HG03469 (cell line): ENCODE measurements at regions not wholly inside any gene's neighbourhood (a gene's known extent, or its start where the extent isn't known, plus 50 kb on each side); places are given as distances from the start of the nearest gene placed in this dataset.

Experiments used
- ATAC-seq: cut with Tn5 transposase; IDR thresholded peaks from one replicate; pipeline ENCODE4 v1.9.1; 2021; ENCODE audit warnings: mild to moderate bottlenecking, moderate library complexity, moderate number of reproducible peaks; ENCODE audit not compliant: unreplicated experiment

DNA sequence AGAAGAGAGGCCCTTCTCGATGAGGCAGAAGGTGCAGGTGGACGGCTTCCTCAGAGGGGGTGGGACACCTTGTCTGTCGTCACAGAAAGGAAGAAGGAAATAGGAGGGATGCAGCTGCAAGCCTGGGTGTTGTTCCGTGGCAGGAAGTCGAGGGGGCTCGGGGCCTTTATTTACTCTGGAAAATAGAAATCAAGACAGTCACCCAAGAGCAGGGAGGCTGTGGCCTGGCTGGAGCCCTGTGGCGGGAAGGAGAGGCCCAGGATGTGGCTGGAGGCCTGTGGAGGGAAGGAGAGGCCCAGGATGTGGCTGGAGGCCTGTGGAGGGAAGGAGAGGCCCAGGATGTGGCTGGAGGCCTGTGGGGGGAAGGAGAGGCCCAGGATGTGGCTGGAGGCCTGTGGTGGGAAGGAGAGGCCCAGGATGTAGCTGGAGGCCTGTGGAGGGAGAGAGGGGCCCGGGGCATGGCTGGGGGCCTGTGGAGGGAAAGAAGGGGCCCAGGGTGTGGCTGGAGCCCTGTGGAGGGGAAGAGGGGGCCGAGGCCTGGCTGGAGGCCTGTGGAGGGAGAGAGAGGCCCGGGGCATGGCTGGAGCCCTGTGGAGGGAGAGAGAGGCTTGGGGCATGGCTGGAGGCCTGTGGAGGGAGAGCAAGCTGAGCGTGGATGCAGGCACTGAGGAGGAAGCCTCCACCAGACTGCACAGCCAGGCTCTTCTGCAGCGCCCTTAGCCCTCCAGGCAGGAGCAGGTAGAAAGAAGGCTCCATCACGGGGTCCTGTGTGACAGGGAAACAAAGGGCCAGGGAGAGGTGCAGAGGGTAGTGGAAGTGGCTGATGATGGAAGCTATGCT lies 97.3 kb upstream of the SFMBT2 start:
- no peak for ATAC-seq

DNA sequence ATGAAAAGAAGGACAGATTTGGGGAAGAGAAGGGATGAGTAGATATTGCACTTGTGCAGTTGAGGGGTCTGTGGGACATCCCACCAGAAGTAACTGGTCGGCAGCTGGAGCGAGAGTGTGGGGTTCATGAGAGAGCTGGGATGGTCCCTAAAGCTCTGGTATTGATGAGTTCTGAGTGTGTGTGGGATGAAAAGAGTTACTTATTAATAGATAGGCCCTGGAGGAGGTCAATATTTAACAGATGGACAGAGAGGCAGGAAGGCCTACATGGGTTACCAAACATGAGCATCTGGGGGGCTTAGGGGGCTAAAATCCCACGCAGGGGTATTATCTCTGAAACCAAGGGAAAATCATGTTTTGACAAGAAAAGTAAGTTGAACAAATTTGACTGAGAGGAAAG lies 95.7 kb upstream of the SFMBT2 start:
- ATAC-seq: no peak

DNA sequence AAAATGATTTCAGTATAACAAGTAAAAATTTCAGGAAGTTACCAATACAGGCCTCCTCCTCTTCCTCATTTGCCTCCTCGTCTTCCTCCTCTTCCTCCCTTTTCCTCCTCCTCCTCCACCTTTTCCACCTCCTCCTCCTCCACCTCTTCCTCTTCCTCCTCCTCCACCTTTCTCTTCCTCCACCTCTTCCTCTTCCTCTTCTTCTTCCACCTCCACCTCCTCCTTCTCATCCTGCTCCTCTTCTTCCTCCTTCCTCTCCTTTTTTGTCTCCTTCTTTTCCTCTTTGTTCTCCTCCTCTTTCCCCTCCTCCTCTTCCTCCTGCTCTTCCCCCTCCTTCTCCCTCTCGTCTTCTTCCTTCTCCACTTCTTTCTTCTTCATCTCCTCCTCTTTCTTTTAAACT lies 94.4 kb upstream of the SFMBT2 start:
- no peak for ATAC-seq

GRCh38 chr10:7503190-7503589 lies 92.4 kb upstream of the SFMBT2 start:
- no peak for ATAC-seq

DNA sequence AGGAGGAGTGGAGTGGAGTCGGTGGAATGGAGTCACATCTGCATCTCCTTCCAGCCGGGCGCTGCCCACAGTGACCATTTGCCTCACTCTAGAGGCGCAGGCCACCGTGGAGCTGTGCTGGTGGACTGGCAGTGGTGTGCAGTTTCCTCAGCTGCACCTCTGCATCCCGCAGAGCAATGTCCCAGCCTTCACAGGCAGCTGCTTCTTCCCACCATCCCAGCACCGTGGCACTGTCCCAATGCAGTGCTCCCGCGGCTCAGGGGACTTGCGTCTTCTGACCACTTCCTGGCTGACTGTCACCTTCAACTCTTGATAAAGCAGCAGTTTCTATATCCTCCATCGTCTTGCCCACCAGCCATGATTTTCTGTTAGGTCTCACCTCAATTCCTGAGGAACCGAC lies 90.3 kb upstream of the SFMBT2 start:
- no peak for ATAC-seq

GRCh38 chr10:7498111-7498510 lies 87.3 kb upstream of the SFMBT2 start:
- no peak for ATAC-seq

DNA sequence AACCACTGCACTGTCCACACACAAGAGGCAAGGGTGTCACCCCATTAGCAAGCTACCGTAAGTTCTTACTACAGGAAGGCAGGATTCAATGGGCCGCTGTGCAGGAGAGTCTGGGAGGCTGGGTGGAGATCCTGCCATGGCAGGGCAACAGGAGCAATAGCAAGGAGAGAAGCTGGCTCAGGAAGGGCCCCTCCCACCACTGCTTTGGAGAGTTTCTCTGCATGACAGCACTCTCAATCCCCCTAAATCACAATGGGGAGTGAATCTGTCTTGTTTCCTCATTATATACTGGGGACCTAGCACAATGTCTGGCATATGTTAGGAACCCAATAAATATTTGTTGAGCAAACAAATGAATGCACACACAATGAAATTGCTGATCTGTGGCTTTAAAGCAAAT lies 83.2 kb upstream of the SFMBT2 start:
- no peak for ATAC-seq

DNA sequence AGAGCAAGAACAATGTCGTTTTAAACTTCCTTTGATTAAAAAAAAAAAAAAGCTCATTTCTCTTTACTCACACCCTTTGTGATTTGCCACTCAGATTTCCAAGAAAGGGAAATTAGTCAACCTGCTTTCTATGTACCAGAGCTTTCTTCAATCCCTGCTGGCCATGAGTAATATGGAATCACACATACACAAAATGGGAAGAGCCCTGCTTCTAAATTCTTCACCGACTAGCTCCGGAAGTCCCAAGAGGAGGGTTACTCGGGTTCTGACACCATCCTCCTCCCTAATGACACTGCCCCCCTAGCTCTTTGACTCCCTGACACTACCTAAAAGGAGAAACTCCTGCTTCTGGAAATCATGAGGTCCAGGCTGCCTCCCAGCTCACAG lies 81.8 kb upstream of the SFMBT2 start:
- no peak for ATAC-seq

- peak; percentile 92 for ATAC-seq
Observed at GRCh38 chr10:7491949-7492659, 81.3 kb upstream of the SFMBT2 start.

- ATAC-seq: no peak
Observed at GRCh38 chr10:7491230-7491629, 80.4 kb upstream of the SFMBT2 start.

DNA sequence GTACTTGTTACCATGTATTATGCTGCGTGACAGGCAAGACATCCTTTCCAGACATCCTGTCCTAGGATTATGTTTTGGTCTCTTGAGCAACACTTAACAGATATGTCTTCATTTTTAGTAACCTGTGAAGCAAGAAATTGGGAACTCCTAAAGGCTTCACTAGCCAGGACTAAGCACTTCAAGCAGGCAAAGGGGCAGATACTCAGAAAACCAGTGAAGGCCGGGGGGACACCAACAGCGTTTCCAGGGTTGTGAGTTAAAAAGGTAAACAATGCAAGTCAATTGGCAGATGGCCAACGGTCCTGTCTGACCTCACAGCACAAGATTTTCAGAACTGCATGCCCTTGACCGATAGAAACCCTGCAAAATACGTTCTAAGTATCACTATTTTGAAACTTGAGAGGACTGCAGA lies 77.6 kb upstream of the SFMBT2 start:
- no peak for ATAC-seq

DNA sequence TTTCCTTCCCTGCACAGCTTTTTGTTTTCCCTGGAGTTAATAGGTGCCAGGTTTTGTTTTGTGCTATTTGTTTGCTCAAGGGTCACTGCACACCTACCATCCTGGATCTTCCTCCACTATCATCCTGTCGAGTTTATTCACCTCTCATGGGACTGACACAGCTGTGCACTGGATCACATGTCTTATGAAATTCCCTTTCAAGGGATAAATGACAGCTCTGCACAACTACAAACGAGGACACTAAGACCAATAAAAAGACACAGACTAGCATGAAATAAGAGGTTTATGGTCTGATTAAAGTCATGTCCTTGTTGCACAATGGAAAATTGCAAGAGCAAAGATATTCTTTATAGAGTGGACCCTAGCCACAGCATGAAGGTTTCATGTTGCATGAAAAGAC lies 76.7 kb upstream of the SFMBT2 start:
- no peak for ATAC-seq

- ATAC-seq: no peak
Observed at GRCh38 chr10:7486528-7486927, 75.7 kb upstream of the SFMBT2 start.

GRCh38 chr10:7485799-7486198 lies 75.0 kb upstream of the SFMBT2 start:
- no peak for ATAC-seq

GRCh38 chr10:7485244-7485556 lies 74.4 kb upstream of the SFMBT2 start:
- ATAC-seq: no peak

DNA sequence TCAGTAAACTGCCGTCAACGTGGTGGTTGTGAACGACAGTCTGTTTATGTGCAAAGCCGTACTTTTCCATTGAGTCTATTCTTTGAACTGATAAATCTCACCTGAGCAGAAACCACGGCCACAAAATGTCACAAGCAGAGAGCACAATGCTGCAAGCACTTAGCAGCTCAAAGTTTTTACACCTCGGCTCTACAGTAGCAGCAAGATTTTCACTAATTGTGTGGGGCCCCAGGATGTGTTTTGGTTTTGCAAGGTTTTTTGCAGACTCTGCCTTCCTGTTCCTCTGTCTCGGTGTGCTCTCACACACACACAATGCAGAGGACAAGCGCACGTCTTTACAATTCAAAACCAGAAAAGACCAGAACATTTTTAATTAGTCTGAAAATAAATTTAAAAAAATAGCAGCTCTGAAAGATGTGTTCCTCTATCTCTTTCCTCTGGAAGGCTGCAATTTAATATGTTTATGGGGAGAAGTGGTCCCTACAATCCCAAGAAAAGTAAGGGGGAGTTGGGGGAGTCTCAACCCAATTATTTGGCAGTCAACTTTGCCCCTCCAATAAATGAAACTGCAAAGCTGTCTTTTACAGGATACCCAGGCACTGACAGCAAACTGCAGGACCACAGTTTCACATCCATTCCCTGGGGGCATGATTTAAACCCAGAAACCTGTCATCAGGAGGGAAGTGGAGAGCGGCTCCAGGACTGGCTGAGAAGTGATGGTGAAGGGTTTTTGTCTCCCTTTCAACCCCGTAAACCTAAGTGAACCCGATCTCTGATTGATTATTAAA lies 73.8 kb upstream of the SFMBT2 start:
- peak; percentile 58 for ATAC-seq

GRCh38 chr10:7483848-7484247 lies 73.0 kb upstream of the SFMBT2 start:
- ATAC-seq: no peak

GRCh38 chr10:7482992-7483391 lies 72.2 kb upstream of the SFMBT2 start:
- no peak for ATAC-seq

- ATAC-seq: no peak
Observed at GRCh38 chr10:7481368-7481765, 70.5 kb upstream of the SFMBT2 start.

- ATAC-seq: no peak
Observed at GRCh38 chr10:7480742-7481367, 70.0 kb upstream of the SFMBT2 start.

DNA sequence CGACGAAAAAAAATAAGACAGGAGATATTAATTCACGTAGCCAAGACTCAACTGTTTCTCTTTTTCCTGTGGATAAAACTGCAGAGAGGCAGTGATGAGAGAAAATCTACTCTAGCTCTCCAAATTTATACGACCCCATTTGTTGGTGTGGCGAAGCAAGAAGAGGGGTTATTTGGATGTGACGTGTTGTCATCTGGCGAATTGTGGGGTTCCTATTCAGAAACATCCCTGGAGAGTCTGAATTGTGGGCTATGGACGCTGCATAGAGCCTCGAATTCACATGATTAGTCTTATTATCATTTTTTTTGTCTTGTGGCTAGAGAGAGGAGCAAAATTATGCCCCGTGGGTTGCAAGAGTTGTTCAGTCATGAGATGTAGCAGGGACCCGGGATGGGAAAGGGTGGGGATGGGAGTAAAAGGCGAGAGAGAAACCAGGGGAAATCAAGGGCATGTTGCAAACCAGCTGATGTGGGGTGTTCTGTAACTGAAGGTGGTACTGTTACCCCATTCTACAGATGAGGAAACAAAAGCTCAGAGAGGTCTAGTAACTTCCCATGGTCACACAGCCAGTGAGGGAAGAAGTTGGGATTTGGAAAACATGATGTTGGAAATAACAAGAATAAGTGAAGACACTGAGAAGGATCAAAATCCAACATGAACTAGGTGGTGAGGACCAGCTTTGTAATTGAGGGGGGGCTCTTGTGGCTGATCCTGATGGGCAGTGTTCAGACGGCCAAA lies 69.2 kb upstream of the SFMBT2 start:
- ATAC-seq: no peak
